Activated CD8-positive, alpha-beta memory T cell treated with anti-CD3 and anti-CD28 coated beads, Interleukin-2, amount 50 U/mL, for 24 hours (primary cell): ENCODE measurements at regions not wholly inside any gene's neighbourhood (a gene's known extent, or its start where the extent isn't known, plus 50 kb on each side); places are given as distances from the start of the nearest gene placed in this dataset.

Source experiments
- DNase-seq: peaks from one replicate; pipeline ENCODE4 v3.0.0-alpha.2; 2020; ENCODE audit errors: extremely low read depth

DNA sequence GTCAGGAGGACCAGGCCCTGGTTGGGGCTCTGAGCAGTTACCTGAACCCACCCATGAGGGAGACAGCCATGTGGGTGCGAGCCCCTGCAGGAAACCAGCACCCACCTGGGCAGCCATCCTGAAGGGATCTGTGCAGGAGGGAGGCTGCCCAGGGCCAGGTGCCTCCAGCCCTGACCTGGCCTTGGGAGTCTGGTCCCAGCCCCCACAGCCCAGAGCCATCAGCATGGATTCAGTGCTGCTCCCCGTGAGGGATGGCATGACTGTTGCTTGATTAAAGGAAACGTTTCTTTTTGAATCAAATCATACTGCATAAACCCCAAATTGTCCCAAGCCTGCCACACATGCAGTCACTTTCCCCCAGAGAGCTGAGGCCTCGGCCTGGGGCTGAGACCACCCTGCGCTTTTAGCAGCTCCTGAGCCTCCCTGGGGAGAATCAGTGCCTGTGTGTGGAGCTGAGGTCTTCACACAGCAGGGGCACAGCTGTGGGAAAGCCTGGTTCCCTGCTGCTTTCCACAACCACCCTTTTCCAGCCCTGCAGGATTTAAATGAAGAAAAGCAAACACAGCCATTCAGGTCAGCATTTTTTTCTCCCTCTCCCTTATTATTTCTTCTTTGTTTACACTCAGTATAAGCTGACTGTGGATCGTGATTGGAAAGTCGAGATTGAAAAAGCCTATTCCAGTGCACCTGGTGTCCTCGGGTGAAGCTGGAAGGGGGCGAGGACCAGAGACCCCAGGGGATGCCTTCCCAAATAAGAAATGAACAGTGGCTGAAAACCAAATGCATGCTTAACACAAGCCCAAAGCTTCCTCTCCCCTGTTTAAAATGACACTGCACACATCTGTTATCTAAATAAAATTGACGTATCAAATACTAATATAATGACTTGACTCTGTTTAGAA is 283.9 kb downstream of the SMOC2 start:
- no peak for DNase-seq

DNA sequence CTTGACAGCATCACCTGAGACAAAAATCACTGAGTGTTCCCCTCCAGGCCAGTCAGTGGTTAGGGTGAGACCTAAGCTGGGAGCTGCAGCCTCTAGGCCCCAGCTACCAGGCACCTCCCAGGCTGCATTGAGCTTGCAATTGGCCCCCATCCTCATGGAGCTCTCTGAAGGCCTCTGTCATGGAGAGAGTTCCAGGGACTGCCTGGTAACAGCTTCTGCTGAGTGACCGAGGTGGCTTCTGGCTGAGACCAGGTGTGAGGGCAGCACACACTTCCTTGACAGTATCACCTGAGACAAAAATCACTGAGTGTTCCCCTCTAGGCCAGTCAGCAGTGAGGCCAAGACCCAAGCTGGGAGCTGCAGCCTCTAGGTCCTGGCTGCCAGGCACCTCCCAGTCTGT is 283.0 kb downstream of the SMOC2 start:
- no peak for DNase-seq

DNA sequence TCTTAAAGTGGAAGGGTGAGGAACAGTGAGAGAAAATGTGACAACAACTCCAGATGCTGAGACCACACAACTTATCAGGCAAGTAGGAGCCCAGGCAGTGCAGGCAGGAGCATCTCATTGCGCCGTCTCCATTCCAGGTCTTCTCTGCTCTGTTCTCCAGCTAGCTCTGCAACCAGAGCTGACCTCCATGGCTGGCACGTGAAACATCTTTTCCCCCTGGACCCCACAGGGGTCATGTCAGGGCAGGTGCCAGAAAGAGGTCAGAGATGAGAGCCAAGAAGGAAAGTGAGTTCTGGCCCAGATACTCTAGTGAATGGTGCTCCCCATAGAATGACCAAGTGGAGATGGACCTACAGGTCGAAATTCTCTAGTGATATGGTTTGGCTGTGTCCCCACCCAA is 281.4 kb downstream of the SMOC2 start:
- DNase-seq = no peak

DNA sequence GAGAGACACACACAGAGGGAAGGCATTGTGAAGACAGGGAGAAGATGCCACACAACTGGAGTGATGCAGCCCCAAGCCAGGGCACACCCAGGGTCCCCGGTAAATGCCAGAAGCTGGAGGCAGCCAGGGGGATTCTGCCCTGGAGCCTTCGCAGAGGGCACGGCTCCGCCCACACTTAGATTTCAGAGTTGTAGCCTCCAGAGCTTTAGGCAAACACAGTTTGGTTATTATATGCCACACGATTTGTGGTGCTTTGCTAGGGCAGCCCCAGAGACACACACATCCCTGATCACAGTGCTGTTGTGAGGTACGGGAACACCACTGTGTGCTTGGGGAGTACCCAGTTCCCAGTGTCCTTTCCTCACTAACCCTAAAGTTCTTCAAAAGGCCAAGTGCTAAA is 280.6 kb downstream of the SMOC2 start:
- DNase-seq = no peak

DNA sequence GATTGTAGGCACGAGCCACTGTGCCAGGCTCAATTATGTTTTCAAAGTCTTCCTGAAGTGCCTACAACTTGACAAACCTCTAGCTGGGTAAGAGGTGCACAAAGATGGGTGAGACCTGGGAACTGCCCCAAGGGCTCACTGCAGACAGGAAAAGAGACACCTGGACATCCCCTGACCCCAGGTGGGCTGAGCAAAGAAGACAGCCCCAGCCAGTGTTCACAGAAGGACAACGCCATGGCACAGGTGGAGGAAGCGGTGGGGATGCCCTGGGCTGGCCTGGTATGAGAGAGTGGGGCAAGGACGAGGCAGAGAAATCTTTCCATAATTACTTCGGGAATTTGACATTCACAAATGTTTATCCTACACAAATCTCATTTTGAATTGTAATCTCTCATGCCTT is 278.9 kb downstream of the SMOC2 start:
- no peak for DNase-seq

DNA sequence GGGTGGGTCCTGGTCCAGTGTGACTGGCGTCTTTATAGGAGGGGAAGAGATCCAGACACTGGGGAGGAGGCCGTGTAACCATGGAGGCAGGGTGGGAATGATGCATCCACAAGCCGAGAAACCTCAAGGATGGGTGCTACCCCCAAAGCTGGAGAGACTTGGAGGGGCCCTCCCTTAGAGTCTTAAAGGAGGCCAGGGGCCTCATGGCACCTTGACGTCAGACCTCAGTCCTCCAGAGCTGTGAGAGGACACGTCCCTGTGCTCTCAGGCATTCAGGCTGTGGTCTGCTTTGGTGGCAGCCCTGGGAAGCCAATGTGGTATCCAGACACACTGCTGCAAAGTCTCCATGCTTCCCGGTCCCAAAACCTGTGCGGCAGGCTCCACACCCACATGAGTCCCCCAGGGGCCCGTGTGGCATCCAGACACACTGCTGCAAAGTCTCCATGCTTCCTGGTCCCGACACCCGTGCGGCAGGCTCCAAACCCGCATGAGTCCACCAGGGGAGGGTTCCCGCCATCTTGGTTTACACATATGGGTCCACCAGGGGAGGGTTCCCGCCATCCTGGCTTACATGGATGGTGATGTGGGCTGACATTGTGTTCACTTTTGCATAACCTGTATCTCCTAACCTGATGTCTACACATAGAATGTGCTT is 278.0 kb downstream of the SMOC2 start:
- no peak for DNase-seq
